Fibroblast of the aortic adventitia (primary cell): ENCODE measurements at regions not wholly inside any gene's neighbourhood (a gene's known extent, or its start where the extent isn't known, plus 50 kb on each side); places are given as distances from the start of the nearest gene placed in this dataset.
A peak's percentile ranks its signal among the peaks of the same experiment; 100 is the strongest.

Source experiments
- DNase-seq: peaks from one replicate; pipeline ENCODE4 v3.0.0-alpha.2; 2010; ENCODE audit warnings: low read depth
- H3K4me3 ChIP-seq: 2 replicates; pipeline ENCODE4 v1.5.1; 2011; ENCODE audit warnings: low read depth, mild to moderate bottlenecking, control low read depth, low read length, moderate library complexity
- TF ChIP-seq, protein P1 (sequence below): IDR thresholded peaks from 2 replicates; pipeline ENCODE4 v1.5.1; 2011; ENCODE audit warnings: mild to moderate bottlenecking, low read length, control low read depth, inconsistent platforms; ENCODE audit not compliant: insufficient read depth

DNA sequence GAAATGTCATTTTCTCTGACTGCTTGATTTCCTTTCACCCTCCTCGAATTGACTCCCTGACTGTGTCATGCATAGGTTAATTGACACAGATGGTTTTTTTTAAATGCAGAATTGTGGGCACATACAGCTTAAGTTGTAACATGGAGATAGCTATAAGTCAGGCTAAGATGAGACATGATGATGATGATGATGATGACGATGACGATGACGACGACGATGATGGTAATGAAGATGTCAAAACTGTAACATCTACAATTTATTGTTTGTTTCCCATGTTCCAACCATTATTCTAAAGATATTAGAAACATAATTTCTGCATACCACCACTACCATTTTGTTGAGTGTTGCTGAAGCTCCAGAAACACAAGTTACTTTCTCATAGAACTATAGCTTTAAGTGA is 1232.8 kb downstream of the XPNPEP1 start:
- TF ChIP-seq, protein P1, sequence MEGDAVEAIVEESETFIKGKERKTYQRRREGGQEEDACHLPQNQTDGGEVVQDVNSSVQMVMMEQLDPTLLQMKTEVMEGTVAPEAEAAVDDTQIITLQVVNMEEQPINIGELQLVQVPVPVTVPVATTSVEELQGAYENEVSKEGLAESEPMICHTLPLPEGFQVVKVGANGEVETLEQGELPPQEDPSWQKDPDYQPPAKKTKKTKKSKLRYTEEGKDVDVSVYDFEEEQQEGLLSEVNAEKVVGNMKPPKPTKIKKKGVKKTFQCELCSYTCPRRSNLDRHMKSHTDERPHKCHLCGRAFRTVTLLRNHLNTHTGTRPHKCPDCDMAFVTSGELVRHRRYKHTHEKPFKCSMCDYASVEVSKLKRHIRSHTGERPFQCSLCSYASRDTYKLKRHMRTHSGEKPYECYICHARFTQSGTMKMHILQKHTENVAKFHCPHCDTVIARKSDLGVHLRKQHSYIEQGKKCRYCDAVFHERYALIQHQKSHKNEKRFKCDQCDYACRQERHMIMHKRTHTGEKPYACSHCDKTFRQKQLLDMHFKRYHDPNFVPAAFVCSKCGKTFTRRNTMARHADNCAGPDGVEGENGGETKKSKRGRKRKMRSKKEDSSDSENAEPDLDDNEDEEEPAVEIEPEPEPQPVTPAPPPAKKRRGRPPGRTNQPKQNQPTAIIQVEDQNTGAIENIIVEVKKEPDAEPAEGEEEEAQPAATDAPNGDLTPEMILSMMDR: no peak
- no peak for DNase-seq
- H3K4me3 ChIP-seq: no peak overlapping the region

DNA sequence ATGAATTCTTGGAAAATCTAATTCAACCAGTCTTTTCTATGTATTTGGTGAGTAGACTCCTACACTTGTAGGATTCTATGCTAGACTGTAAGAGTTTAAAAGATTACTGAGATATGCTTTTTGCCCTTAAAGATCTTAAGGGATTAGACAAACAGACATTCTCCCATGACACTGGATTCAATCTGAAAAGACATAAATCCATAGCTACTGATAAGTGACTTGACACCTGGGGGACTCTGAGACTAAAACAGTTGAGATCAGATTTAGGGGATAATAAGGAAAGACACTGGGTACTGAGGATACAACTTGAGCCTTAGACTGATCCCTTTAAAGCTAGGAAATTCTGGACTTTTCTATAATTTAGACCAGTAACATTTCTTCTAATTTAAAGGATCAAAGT is 1233.4 kb downstream of the XPNPEP1 start:
- no peak for DNase-seq
- no peak overlapping the region for H3K4me3 ChIP-seq
- TF ChIP-seq, protein P1: no peak

DNA sequence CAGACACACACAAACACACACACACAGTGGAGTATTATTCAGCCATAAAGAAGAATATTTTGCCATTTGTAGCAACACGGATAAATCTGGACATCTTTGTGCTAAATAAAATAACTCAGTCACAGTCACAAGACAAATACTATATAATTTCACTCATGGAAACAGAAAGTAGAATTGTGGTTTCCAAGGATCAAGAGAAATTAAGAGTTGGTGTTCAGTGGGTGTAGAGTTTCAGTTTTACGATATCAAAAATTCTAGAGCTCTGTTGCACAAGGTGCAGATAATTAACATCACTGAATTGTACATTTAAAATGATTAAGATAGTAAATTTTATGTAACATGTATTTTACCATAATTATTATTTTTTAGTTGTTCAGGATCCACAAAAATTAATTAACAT is 1235.0 kb downstream of the XPNPEP1 start:
- DNase-seq: no peak
- TF ChIP-seq, protein P1: no peak
- H3K4me3 ChIP-seq: no peak overlapping the region

DNA sequence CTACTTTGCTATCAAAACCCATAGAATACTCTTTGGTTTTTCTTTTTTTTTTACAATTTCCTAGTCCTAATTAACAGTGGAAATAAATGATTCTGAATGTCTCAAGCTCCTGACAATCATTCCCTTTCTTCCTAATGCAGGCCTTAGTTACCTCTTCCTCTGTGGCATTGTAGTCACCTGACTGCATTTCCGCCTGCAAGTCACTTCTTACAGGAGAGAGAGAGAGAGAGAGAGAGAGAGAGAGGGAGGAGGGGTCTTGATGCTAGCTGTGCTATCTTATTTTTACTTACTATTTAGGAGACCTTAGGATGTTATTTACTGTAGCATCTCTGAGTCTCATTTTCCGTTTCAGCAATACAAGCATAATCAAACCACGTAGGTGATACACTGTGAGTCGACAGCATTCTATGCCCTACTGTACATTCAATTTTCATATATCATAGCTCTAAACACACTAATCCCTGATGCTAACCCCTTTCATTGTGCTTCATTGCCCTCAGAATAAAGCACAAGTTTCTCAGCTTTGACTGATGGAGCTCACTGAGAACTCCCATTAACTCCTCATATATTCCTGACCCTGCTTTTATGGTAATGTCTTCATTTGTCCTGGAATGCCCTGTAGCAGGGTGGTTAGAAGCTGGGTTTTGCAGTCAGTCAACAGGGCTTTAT is 1237.3 kb downstream of the XPNPEP1 start:
- H3K4me3 ChIP-seq: no peak overlapping the region
- TF ChIP-seq, protein P1: no peak
- DNase-seq: no peak

DNA sequence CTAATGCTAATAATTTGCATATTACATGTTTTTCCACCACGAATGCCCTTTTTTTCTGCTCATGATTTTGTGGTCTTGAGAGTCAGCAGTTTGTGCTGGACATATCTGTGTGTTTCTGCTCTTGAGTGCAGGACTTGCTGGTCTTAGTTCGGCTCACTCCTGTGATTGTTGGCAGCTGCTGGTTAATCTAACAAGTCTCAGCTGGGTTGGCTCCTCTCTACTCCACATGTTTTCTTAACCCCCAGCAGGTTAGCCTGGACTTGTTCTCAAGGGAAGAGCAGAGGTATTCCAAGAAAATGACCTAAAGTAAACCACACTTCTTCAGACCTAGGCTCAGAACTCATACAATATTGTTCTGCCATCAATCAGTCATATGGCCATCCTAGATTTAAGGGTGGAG is 1238.9 kb downstream of the XPNPEP1 start:
- peak; percentile 44 for DNase-seq
- TF ChIP-seq, protein P1: no peak
- H3K4me3 ChIP-seq: no peak overlapping the region

DNA sequence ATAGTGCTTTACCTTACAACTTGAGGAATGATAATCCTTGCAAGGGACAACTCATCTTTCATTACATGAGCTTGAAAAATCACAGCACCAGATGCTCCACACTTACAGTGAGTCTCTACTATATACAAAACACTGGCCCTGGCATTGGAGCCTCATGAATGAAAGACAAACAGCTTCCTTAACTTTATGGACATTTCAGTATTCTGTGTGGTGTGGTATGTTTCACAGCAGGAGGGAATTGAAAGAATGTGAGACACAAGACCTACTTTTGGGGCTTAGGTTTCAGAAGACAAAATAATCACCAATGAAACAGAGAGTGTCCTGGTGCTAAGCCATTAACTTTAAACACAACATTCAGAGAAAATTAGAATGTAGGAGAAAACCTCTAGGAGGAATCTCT is 1249.6 kb downstream of the XPNPEP1 start:
- DNase-seq: no peak
- no peak overlapping the region for H3K4me3 ChIP-seq
- TF ChIP-seq, protein P1: no peak

DNA sequence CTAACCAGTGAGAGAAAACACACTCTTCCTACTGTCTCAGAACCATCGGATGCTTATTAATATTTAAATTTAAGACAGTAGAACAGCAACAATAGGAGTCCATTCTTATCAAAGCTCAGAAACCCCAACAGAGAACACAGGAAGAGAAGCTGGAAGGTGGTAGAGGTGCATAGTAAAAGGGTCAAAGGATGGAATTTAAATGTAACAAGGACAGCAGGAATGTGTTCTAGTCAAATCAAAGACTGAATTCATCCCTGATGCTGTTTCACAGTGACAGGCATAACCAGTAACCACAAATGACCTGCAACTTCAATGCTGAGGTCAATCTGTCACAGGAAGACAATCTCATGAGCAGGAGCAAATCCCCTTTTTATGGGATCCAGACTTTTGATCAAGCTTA is 1259.7 kb downstream of the XPNPEP1 start:
- no peak for DNase-seq
- TF ChIP-seq, protein P1: no peak
- H3K4me3 ChIP-seq: no peak overlapping the region
